Panc1 (cell line): ENCODE measurements at regions not wholly inside any gene's neighbourhood (a gene's known extent, or its start where the extent isn't known, plus 50 kb on each side); places are given as distances from the start of the nearest gene placed in this dataset.
"Not testable (repeated sequence)": the region's sequence is repeated elsewhere in the genome, so short reads cannot be mapped to it uniquely, and the experiment has no call there.

Experiments
- ATAC-seq: fragments of 200-7000 bp; cut with Tn5 transposase; 2 replicates; pipeline ENCODE4 v1.9.1; 2020; ENCODE audit warnings: mild to moderate bottlenecking, moderate library complexity
- BruUV-seq: library from RNA; stranded (reverse); fragments of 400-500 nt; replicated peaks from 2 replicates; lab custom pipeline; 2021; lab: Mats Ljungman, UMichigan
- CTCF ChIA-PET: fragments of 300-600 bp; sonication (Branson Sonifier 250); formaldehyde crosslinking; loops from one replicate; lab custom pipeline; 2022; ENCODE audit warnings: antibody characterized with exemption; lab: Charles Lee
- POLR2A ChIA-PET: fragments of 300-600 bp; sonication (Branson Sonifier 250); formaldehyde crosslinking; loops from one replicate; lab custom pipeline; 2022; ENCODE audit warnings: antibody characterized with exemption; lab: Charles Lee
- DNase-seq: peaks from one replicate; pipeline ENCODE4 v3.0.0-alpha.2; 2010; ENCODE audit warnings: low read depth, low spot score
- H3K27ac ChIP-seq: 2 replicates; pipeline ENCODE4 v1.5.1; 2011; ENCODE audit warnings: mild to moderate bottlenecking, low read length, inconsistent platforms
- H3K27me3 ChIP-seq: fragments of 200-500 bp; sonication (Bioruptor generic); 2 replicates; pipeline ENCODE4 v1.6.0; 2014; ENCODE audit warnings: low read length, inconsistent platforms; ENCODE audit not compliant: control insufficient read depth, insufficient read depth
- H3K36me3 ChIP-seq: fragments of 200-500 bp; sonication (Bioruptor generic); 2 replicates; pipeline ENCODE4 v1.5.1; 2014; ENCODE audit warnings: inconsistent platforms, mild to moderate bottlenecking, low read length, moderate library complexity; ENCODE audit not compliant: control insufficient read depth, insufficient read depth
- H3K4me1 ChIP-seq: 2 replicates; pipeline ENCODE4 v1.5.1; 2011; ENCODE audit warnings: inconsistent platforms, mild to moderate bottlenecking, low read length, moderate library complexity; ENCODE audit not compliant: control insufficient read depth, insufficient read depth
- H3K4me3 ChIP-seq, 2 experiments: 2 replicates each; pipeline ENCODE4 v1.5.1; 2011 to 2012; ENCODE audit warnings: low read depth in 2 of 2, low read length in 2 of 2, mild to moderate bottlenecking in 2 of 2, inconsistent platforms in 1 of 2, moderate library complexity in 1 of 2
- H3K9me3 ChIP-seq: fragments of 200-500 bp; sonication (Bioruptor generic); 2 replicates; pipeline ENCODE4 v1.5.1; 2014; ENCODE audit warnings: low read depth, mild to moderate bottlenecking, inconsistent platforms, low read length, moderate library complexity; ENCODE audit not compliant: control insufficient read depth, insufficient read depth
- CTCF ChIP-seq: fragments of 450-650 bp; IDR thresholded peaks from 2 replicates; pipeline ENCODE4 v1.5.1; 2017; ENCODE audit warnings: mild to moderate bottlenecking
- POLR2AphosphoS5 ChIP-seq: IDR thresholded peaks from 2 replicates; pipeline ENCODE4 v1.6.1; 2012; ENCODE audit warnings: mild to moderate bottlenecking, low read depth, low read length, moderate library complexity
- REST ChIP-seq, 2 experiments: IDR thresholded peaks; 2 replicates each; pipeline ENCODE4 v1.6.1; 2011 to 2012; ENCODE audit warnings: low read depth in 2 of 2, control low read depth in 1 of 2, low read length in 1 of 2, mild to moderate bottlenecking in 1 of 2, moderate library complexity in 1 of 2; ENCODE audit not compliant: insufficient read depth in 1 of 2
- SIN3A ChIP-seq: IDR thresholded peaks from 2 replicates; pipeline ENCODE4 v1.6.1; 2012; ENCODE audit warnings: low read depth, mild to moderate bottlenecking, low read length, moderate library complexity, borderline replicate concordance; ENCODE audit not compliant: insufficient read depth
- TCF7L2 ChIP-seq: IDR thresholded peaks from 2 replicates; pipeline ENCODE4 v1.6.1; 2011; ENCODE audit warnings: mild to moderate bottlenecking, low read depth, low read length, inconsistent platforms
- in situ Hi-C: cut with HindIII; loops from 2 replicates; pipeline ENCODE4 v1.10.0; 2016; ENCODE audit warnings: low sequenced_read_pairs, low pct_unique_long_range_greater_than_20kb
- intact Hi-C: fragments of 100-400 bp; cut with micrococcal nuclease; formaldehyde crosslinking; loops from one replicate; pipeline ENCODE4 v1.10.0; 2022; ENCODE audit not compliant: unreplicated experiment

GRCh38 chr5:112555691-112556090 lies 136.6 kb upstream of the EPB41L4A start:
- ChIA-PET POLR2A (no interaction called here), CTCF (no interaction called here)
- no peaks in the 10 kb centered on the region for H3K4me1 ChIP-seq
- in situ Hi-C loops (no loop called here), intact Hi-C loops (no loop called here)
- no peak overlapping the region for H3K27ac ChIP-seq
- no peak overlapping the region for H3K4me3 ChIP-seq
- BruUV-seq: no TSS peak
- ATAC-seq (no peak), DNase-seq (no peak)
- H3K36me3 ChIP-seq: no peaks in the 10 kb centered on the region
- no peaks in the 10 kb centered on the region for H3K27me3 ChIP-seq
- no peaks in the 10 kb centered on the region for H3K9me3 ChIP-seq
- no peak for TF ChIP-seq REST (IDR thresholded peaks at IDR 0.05; ENCODE audit: insufficient read depth in 1 of 2, low read depth in 2 of 2, low read length in 1 of 2)
- no peak for TF ChIP-seq SIN3A
- no peak for TF ChIP-seq CTCF
- TF ChIP-seq TCF7L2: no peak
- TF ChIP-seq POLR2AphosphoS5: no peak

GRCh38 chr5:112559501-112559900 lies 140.4 kb upstream of the EPB41L4A start:
- H3K4me1 ChIP-seq, CTCF ChIA-PET, H3K9me3 ChIP-seq, DNase-seq, ATAC-seq, H3K36me3 ChIP-seq, H3K27me3 ChIP-seq, BruUV-seq, POLR2A ChIA-PET, H3K4me3 ChIP-seq, intact Hi-C loops, H3K27ac ChIP-seq, in situ Hi-C loops: not testable (repeated sequence)

DNA sequence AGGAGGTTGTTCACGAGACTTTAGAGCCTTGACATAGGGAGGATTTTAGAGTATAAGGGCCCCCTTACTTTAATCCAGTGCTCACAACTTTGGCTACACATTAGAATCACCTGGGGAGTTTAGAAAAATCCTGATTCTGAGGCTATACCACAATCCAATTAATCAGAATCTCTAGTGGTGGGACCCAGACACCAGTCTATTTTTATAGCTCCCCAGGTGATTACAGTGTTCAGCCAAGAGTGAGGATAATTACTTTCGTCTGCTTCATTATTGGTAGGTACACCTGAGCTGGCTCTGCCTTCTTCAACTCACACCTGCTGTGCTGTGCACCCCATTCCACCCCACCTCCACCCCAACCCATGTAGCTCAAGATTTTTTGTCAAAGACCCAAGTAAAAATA lies 141.3 kb upstream of the EPB41L4A start:
- TF ChIP-seq REST (IDR thresholded peaks at IDR 0.05; ENCODE audit: insufficient read depth in 1 of 2, low read depth in 2 of 2, low read length in 1 of 2): no peak
- TF ChIP-seq CTCF: no peak
- TF ChIP-seq SIN3A: no peak
- TF ChIP-seq POLR2AphosphoS5: no peak
- TF ChIP-seq TCF7L2: no peak
- in situ Hi-C loops: no loop called here
- Histone ChIP-seq H3K4me1 (no peaks in the 10 kb centered on the region), H3K27ac (no peak overlapping the region), H3K27me3 (no peaks in the 10 kb centered on the region), H3K36me3 (no peaks in the 10 kb centered on the region), H3K9me3 (no peaks in the 10 kb centered on the region), H3K4me3 (no peak overlapping the region)
- ATAC-seq: no peak
- intact Hi-C loops: no loop called here
- ChIA-PET CTCF (no interaction called here), POLR2A (no interaction called here)
- DNase-seq: no peak
- no TSS peak for BruUV-seq
